Posterior cingulate gyrus (tissue), 11 donors: ENCODE measurements at regions not wholly inside any gene's neighbourhood (a gene's known extent, or its start where the extent isn't known, plus 50 kb on each side); places are given as distances from the start of the nearest gene placed in this dataset.
A peak's percentile ranks its signal among the peaks of the same experiment; 100 is the strongest.
"Not testable (repeated sequence)": the region's sequence is repeated elsewhere in the genome, so short reads cannot be mapped to it uniquely, and the experiment has no call there.

Experiments used
- DNase-seq, 10 donors: peaks; one replicate each; pipeline versions ENCODE4 v3.0.0 to v3.0.0-alpha.2; 2020 to 2021; ENCODE audit warnings: mixed read lengths in 3 of 10
- intact Hi-C: fragments of 100-400 bp; cut with DNase I; formaldehyde crosslinking; loops from one replicate; pipeline ENCODE4 v1.15.1; 2023

DNA sequence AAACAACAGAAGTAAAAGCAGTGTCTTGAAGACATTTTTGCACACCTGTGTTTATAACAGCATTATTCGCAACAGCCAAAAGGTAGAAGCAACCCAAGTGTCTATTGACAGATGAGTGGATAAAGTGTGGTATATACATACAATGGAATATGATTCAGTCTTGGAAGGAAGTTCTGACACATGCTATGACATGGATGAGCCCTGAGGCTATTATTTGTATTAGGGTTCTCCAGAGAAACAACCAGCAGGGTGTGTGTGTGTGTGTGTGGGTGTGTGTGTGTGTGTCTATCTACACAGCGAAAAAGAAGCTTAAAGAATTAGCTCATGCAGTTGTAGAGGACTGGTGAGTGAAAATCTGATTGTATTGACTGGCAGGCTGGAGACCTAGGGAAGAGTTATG, 153.7 kb downstream of the KLRB1 start:
- intact Hi-C loops = not testable (repeated sequence)

DNA sequence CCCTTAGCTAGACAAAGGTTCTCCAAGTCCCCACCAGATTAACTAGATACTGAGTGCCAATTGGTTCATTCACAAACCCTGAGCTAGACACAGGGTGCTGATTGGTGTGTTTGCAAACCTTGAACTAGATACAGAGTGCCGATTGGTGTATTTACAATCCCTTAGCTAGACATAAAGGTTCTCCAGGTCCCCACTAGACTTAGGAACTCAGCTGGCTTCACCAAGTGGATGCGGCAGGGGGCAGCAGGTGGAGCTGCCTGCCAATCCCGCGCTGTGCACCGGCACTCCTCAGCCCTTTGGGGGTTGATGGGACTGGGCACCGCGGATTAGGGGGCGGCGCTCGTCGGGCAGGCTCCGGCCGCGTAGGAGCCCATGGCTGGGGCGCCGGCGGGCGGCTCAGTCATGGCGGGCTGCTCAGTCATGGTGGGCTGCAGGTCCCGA, 157.6 kb downstream of the KLRB1 start:
- DNase-seq, intact Hi-C loops: not testable (repeated sequence)

More for the DNA sequence above, 153.7 kb downstream of the KLRB1 start:
- not testable (repeated sequence) for DNase-seq

DNA sequence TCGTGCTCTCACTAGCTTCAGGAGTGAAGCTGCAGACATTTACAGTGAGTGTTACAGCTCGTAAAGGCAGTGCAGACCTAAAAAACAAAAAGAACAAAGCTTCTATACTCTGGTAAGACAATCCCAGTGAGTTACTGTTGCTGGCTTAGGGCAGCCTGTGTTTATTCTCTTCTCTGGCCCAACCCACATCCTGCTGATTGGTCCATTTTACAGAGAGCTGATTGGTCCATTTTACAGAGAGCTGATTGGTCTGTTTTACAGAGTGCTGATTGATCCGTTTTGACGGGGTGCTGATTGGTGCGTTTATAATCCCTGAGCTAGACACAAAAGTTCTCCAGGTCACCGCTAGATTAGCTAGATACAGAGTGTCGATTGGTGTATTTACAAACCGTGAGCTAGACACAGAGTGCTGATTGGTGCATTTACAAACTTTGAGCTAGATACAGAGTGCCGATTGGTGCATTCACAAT, 158.0 kb downstream of the KLRB1 start:
- not testable (repeated sequence) for DNase-seq
- intact Hi-C loops = loop anchor here (10.0 kb wide), 1 partner anchor 535 kb away; the partner anchor contains the start of gene PHC1

DNA sequence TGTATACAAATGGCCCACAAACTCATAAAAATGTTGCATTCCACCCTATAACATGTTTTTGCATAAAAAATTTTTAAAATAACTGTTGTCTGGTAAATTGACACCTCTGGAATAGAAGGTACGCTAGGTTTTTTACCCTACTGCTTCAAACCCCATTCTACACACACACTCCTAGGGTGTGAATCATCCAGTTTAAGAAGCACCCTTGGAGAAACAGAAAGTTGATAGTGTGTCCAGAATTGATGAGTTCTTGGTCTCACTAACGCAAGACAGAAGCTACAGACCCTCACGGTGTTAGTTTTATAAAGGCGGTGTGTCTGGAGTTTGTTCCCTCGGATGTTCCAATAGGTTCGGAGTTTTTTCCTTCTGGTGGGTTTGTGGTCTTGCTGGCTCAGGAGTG, 158.5 kb downstream of the KLRB1 start:
- no peak for DNase-seq
- intact Hi-C loops = loop anchor here (10.0 kb wide), 1 partner anchor 534 kb away; the partner anchor contains the start of gene PHC1

DNA sequence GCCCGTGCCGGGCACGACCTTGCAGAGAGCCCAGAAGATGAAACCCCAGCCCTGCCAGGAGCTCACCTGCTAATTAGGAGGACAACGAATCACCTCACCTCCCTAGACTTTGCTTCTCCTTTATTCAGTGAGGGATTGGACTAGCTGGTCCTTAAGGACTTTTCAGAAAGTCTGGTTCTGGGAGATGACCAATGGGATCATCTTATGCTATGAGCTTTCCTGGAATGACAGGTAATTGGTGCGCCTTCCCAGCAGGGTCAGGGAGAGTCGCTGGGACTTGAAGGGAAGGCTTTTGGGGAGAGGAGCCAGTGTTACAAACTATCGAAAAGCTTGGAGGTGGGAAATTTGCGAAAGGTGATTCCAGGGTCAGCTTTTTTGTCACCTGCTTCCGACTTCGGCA, 159.1 kb downstream of the KLRB1 start:
- intact Hi-C loops = loop anchor here (10.0 kb wide), 1 partner anchor 534 kb away; the partner anchor contains the start of gene PHC1
- DNase-seq = not testable (repeated sequence)

DNA sequence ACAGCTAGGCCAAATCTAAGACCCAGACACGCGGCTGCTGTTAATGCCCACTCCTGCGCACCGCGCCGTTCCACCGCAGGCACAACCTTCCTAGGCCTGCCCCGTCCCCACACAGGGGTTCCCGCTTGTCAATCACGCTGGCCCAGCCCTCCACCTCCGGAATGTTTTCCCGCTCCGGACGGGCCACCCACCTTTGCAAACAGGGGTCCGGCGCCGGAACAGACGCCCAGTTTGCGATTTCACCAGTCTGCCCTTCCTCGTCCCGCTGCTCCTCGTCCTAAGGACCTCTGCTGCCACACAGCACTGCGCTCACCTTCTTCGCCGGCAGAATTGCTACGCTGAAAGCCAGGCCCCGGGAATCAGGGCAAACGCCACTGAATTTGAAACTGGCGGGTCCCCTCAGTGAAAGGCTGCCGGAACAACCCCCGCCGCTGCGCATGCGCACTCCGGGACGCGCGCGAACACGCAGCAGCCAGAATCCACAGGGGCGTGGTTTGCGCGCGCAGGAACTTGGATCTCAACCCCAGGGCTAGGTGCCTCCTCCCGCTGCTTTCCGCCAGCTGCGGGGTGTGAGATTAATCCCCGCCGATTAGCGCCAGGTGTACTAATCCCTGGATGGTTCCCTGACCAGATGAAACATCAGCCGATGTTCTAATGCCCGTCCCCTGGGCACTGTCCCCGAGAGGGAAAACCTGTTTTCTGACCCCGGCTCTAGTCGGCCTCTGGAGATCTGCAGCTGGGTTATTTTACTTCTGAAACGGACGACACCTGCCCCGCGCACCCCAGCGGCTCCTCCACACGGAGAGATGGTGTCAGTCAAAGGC, 159.7 kb downstream of the KLRB1 start:
- DNase-seq = peak; percentile 76 to 98 (median 85)
- intact Hi-C loops = loop anchor here (10.0 kb wide), 1 partner anchor 533 kb away; the partner anchor contains the start of gene PHC1

DNA sequence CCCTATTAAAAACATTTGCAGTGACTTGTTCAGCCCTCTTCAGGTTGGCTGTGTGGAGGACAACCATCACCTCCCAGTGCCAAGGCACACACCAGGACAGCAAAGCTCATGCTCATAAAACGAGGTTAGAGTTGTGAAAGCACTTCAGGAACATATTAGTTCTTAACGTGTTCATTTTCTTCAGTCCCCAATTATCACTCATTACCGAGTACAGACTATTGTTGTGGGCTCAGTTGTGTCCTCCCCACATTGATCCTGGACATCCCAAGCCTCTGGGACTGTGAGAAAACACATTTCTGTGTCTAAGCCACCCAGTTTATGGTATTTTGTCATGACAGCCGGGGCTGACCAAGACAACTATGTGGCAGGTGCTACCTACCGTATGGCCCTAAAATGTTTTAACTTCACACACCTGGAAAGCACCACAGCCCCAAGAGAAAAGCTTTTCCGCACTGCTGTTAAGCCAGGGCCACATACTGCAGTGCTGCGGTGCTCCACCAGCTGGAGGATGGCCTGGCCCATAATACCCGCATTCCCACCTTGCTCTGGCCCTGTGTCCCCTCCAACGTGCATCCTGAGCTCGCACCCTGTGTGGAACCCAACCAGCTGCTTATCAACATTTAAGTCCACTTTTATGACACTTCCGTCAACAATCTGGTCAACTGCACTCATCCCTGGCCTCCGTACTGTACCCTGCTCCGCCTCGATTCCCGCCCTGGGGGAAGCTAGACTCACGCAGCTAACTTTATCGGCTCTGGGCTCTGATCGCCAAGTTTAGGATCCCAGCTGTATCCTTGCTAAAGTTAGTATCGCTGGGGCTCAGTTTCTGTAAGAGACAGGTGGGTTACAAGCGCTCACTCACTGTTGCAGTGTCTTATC, 160.6 kb downstream of the KLRB1 start:
- intact Hi-C loops = loop anchor here (10.0 kb wide), 1 partner anchor 532 kb away; the partner anchor contains the start of gene PHC1
- not testable (repeated sequence) for DNase-seq

DNA sequence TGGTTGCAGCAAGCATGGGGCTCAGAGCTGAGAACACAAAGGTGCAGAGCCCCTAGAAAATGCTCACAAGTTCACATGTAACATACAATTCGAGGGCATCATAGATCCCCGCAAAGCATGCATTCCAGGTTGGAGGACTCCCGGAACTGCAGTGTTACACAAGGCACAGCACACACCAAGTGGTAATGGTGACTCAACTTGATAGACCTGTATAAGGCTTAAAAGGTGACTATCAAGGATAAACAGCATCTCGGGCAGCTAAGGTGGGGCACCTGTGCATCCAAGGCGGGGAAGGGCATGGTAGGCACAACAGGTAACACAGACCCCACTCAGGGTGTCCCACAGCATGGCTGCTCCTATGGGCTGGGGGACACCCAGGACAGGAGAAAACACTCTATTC, 167.3 kb downstream of the KLRB1 start:
- not testable (repeated sequence) for DNase-seq
- intact Hi-C loops = loop anchor here (10.0 kb wide), 1 partner anchor 526 kb away; the partner anchor contains the start of gene PHC1

DNA sequence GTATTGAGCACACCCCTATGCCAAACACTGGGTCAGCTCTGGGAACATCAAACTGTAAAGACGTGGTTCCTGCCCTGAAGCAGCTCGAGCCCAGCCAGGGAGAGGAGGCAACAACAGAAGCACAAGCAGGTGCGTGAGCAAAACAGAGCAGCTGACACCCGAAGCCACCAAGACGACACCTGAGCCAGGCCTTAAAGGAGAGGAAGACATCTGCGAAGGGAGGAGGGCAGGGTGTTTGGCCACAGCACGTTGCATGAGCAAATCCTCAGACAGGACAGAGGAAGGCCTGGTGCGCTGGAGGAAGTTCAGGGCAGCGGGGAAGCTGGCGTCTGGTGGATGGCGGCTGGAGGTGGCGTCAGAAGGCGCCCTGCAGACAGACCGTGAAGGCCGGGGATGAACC, 172.0 kb downstream of the KLRB1 start:
- intact Hi-C loops = not testable (repeated sequence)
- peak in 1 of 10 donors; percentile 10 for DNase-seq

DNA sequence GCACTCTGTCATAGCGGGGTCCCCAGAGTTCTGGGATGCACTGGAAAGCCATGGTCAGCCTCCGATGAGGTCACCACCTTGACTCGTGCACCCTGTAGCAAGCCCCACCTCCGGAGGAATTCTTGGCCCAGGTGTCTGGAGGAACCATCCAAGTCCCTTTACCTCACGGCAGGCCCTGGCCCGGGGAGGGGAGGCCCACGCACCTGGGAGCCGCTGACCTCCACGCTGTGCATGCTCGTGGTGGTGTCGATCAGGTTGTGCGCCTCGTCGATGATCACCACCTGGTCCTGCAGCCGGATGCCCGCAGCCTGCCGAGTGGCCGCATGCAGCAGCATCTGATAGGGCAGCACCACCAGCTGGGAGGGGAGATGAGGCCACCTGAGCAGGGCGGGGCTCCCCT, 177.3 kb downstream of the KLRB1 start:
- peak in 2 of 10 donors; percentile 66 to 86 for DNase-seq
- intact Hi-C loops = not testable (repeated sequence)

DNA sequence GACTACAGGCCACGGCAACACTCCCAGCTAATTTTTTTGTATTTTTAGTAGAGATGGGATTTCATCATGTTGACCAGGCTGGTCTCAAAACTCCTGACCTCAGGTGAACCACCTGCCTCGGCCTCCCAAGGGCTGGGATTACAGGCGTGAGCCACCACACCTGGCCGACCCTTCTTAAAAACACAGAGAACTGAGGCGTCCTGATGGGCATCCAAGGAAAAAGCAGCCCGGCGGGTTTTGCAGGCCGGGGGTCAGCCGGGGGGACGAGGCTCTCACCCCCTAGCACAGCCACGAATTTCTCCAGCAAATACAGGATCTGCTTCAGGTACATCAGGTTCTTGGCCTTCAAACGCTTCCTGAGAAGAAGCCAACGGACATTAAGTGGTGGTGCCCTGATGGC, 178.9 kb downstream of the KLRB1 start:
- peak in 1 of 10 donors; percentile 43 for DNase-seq
- intact Hi-C loops = not testable (repeated sequence)

DNA sequence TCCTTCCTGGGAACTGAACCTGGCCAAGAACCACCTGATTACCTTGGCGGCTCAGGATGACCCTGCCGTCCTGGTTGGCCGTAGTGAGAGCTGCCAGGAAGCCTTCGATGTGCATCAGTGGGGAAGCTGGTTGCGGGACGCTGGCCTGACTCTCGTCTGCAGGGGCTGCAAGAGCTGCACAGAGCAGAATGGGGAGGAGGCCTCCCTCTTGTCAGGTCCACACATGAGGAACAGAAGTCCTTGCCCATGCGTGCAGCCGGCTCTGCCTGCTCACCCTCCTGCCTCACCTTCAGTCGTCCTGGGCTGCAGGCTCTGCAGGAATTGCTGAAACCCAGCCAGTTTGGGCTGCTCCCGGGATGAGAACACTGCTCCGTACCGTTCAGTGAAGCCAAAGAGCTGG, 182.3 kb downstream of the KLRB1 start:
- peak in 1 of 10 donors; percentile 71 for DNase-seq
- intact Hi-C loops = not testable (repeated sequence)

DNA sequence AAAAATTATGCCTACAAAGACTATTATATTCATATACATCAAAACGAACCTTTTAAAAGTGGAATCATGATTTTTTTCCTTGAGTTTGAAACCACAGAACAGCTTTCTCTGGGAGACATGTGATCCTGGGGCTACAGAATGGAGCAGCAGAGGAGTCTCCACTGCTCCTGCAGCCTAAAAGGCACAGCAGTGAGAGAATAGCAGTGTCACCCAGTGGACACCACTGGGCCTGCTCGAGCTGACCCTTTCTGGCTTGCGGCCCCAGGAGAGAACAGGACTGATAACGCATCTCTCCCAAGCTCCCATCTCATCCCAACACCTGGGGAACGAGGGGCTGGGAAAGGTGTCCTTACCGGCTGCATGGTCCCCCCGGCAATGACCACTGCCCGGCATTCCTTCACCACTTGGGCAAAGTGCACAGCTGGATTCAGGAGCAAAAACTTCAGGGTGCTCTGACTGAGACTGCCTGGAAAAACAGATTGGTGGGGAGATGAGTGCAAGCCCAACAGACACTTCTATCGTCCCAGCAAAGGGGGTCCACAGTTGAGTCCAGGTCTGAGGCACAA, 183.5 kb downstream of the KLRB1 start:
- peak in 1 of 10 donors; percentile 36 for DNase-seq
- intact Hi-C loops = not testable (repeated sequence)

DNA sequence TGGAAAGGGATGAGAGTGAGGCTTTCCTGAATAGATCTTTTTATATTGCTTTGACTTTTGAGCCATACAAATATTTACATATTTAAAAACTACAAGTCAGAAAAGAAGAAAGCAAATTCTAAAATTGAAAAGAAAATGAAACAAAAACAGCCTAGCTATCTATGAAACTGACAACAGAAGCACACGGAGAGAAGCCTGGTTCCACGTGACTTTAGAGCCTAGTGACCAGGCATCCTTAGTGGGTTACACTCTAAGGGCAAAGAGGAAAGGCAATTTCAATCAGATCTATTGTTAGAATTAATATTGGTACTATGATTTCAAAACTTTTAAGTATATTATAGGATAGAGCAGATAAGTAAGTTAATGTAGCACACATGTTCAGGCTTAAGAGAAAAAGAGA, 185.0 kb downstream of the KLRB1 start:
- DNase-seq, intact Hi-C loops: not testable (repeated sequence)

DNA sequence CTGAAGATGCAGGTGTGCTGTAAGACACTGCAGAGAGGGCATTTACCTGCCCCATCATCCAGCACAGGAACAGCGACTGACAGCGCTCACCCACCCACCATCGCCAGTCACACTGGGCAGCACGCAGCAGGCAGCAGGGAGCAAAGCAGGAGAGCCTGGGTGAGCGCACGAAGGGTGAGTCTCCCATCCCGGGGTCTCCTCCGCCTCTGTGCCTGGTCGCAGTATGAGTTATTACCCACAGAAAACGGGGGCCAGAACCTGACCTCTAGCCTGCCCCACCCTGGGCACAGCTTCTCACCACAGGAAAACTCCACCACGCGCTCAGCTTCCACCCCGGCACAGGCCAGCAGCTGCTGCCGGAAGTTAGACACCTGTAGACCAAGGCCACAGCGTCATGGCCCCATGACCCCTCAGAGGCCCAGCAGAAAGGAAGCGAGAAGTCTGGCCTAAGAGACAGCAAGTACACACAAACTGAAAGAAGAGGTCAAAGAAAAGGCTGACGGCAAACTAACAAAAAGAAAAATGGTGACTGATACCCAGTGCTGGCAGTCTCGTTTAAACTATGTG, 186.1 kb downstream of the KLRB1 start:
- intact Hi-C loops = not testable (repeated sequence)
- DNase-seq = peak in 1 of 10 donors; percentile 44

DNA sequence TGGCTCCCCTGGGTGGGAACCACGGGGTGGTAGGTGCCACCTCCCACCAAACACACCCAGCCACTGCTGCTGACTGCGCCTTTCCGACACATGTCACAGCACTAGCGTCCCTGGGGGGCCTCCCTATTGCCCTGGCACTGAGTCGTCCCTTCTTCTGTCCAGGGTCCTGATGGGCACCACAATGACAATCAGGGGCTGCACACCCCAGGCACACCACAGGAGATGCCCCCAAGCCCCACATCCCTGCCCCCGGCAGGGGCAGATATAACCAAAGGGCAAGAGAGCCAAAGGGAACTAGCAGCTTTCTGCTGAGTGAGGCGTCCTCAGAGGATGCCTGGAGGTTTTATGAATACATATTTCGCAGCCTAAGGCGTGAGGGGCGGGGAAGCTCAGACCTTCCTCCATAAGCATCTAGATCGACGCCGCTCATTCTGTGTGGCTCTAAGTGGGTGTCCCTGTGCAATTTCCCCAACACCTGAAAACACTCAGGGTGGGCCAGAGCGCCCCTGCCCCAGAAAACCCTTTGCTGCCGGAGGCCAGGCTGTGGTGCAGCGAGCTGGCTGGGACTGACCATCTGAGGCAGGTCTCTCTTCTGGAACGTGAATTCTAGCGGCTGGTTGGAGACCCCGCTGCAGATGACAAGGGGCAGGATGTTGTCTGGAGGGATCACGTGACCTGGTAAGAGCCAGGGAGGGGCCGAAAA, 186.7 kb downstream of the KLRB1 start:
- intact Hi-C loops = not testable (repeated sequence)
- peak in 2 of 10 donors; percentile 67 to 85 for DNase-seq

DNA sequence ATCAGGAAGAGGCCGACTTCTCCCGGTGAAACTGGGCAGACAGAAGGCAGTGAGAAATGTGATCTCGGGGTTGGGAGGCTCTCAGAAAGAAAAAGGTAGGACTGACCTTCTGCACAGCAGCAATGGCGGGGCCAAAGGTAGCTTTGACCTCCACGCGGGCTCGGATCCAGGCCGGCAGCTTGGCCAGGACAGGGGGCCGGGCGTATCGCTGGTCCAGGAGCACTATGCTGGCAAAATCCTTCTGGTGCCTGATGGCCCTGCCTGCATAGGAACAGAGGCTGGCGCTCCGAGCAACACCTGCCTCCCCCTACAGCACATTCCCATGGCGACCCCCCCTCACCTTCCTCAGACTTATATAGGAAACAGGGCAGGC, 189.1 kb downstream of the KLRB1 start:
- peak in 1 of 10 donors; percentile 59 for DNase-seq
- intact Hi-C loops = not testable (repeated sequence)

DNA sequence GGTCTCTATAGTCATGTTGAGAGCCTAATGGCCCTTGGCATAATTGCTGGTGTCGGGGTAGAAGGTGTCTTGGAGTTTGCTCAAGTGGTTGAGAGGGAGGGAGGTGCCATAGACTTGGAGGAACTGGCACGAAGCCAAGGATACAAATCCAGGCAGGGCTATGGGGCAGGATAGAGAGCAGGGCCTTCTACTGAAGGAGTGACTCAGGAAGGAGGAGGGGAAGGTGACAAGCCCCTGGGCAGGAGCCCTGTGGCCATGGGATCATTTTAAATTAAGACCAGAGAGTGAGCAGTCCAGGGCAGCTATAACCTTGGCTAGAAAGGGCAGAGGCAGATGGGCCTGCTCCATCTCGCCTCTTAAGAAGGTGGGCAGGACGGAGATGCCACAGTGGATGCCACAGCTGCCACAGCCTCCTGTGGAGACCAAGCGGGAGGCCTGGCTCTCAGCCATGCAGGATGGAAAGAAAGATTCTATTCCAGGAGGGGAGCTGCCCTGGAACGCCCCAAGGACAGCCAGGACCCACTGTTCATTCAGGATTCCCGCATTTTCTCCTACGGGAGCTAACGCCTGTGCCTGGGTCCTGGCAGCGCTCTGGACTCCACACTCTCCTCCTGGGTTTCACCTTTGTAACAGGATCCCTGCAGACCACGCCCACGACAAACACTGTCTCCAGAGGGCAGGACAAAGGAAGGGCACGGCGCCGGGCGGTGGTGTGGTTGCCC, 189.6 kb downstream of the KLRB1 start:
- peak in 1 of 10 donors; percentile 64 for DNase-seq
- intact Hi-C loops = not testable (repeated sequence)
